Gastroesophageal sphincter (tissue), 3 donors: ENCODE measurements at regions not wholly inside any gene's neighbourhood (a gene's known extent, or its start where the extent isn't known, plus 50 kb on each side); places are given as distances from the start of the nearest gene placed in this dataset.

Experiments
- EP300 ChIP-seq: sonication (generic); formaldehyde crosslinking; IDR thresholded peaks from one replicate; pipeline ENCODE4 v1.6.1; 2017; ENCODE audit warnings: antibody characterized with exemption, mild to moderate bottlenecking
- POLR2A ChIP-seq, 2 donors: fragments of 450-650 bp; IDR thresholded peaks; one replicate each; pipeline ENCODE4 v1.6.1; 2017; ENCODE audit warnings: antibody characterized with exemption in 2 of 2, mild to moderate bottlenecking in 2 of 2, moderate library complexity in 1 of 2
- POLR2AphosphoS5 ChIP-seq: sonication (generic); formaldehyde crosslinking; IDR thresholded peaks from one replicate; pipeline ENCODE4 v1.6.1; 2017; ENCODE audit warnings: antibody characterized with exemption
- TF ChIP-seq, protein P1 (sequence below), 4 experiments: fragments of 200-600 bp in 2 of 4; fragments of 450-650 bp in 2 of 4; sonication (generic) in 1 of 4; IDR thresholded peaks; one replicate each; pipeline ENCODE4 v1.5.1; 2017 to 2019; ENCODE audit warnings: antibody characterized with exemption in 4 of 4, mild to moderate bottlenecking in 2 of 4, moderate library complexity in 2 of 4

DNA sequence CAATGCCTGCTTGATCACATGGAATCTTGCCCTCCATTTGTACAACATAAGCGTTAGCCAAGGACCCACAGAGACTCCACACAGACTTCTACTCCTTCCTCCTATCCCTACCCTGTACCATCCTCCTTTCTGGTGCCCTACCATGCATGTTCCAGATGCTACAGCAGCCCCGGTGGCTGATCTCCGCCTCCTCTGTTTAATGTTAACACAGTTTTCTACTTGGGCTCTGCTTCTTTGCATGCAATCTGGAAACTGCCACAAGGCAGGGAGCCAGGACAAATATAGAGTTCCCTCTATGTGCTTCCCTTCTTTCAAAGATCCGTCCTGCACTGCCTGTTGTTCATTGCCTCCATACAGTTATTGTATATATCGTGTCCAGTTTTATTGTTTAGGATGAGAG, 368.6 kb upstream of the TENM3 start:
- TF ChIP-seq, protein P1, sequence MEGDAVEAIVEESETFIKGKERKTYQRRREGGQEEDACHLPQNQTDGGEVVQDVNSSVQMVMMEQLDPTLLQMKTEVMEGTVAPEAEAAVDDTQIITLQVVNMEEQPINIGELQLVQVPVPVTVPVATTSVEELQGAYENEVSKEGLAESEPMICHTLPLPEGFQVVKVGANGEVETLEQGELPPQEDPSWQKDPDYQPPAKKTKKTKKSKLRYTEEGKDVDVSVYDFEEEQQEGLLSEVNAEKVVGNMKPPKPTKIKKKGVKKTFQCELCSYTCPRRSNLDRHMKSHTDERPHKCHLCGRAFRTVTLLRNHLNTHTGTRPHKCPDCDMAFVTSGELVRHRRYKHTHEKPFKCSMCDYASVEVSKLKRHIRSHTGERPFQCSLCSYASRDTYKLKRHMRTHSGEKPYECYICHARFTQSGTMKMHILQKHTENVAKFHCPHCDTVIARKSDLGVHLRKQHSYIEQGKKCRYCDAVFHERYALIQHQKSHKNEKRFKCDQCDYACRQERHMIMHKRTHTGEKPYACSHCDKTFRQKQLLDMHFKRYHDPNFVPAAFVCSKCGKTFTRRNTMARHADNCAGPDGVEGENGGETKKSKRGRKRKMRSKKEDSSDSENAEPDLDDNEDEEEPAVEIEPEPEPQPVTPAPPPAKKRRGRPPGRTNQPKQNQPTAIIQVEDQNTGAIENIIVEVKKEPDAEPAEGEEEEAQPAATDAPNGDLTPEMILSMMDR (IDR thresholded peaks at IDR 0.05) = no peak
- TF ChIP-seq POLR2A (IDR thresholded peaks at IDR 0.05) (no peak), EP300 (no peak), POLR2AphosphoS5 (no peak)
